Activated CD4-positive, alpha-beta T cell treated with anti-CD3 and anti-CD28 coated beads, Interleukin-2, amount 50 U/mL, for 4 hours (primary cell): ENCODE measurements at regions not wholly inside any gene's neighbourhood (a gene's known extent, or its start where the extent isn't known, plus 50 kb on each side); places are given as distances from the start of the nearest gene placed in this dataset.
"Not testable (repeated sequence)": the region's sequence is repeated elsewhere in the genome, so short reads cannot be mapped to it uniquely, and the experiment has no call there.

Experiments used
- DNase-seq, 2 experiments: peaks; one replicate each; pipeline ENCODE4 v3.0.0-alpha.2; 2020

DNA sequence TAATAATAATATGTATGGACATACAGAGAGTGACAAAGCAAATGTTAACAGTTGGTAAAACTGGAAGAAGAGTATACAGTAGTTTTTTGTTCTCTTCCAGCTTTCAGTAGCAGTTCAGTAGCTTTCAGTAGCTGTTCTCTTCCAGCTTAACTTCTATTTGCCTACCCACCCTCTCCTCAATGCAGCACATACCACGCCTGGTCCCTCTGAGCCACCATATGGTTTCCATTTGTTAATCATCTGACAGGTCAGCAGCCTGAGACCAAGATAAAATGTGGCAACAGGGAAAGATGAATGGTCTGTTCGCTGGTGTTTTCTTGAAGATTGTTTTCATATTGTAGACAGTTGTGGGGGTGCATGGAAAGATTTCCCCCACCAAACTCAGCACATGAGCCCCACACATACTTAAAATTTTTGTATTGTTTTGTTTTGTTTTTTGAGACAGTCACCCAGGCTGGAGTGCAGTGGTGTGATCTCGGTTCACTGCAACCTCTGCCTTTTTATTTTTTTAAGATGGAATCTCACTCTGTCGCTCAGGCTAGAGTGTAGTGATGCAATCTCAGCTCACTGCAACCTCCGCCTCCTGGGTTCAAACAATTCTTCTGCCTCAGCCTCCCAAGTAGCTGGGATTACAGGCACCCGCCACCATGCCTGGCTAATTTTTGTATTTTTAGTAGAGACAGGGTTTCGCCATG lies 56.8 kb downstream of the ATP6V0E2 start:
- DNase-seq = not testable (repeated sequence)

DNA sequence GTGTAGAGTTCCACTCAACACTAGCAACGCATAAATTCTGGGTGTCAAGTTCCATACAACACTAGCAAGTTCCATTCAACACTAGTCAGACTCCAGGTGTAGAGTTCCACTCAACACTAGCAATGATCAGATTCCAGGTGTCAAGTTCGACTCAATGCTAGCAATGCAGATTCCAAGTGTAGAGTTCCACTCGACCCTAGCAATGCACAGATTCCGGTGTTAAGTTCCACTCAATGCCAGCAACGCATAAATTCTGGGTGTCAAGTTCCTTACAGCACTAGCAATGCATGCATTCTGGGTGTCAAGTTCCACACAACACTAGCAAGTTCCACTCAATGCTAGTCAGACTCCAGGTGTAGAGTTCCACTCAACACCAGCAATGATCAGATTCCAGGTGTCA lies 60.0 kb downstream of the ATP6V0E2 start:
- DNase-seq = not testable (repeated sequence)

DNA sequence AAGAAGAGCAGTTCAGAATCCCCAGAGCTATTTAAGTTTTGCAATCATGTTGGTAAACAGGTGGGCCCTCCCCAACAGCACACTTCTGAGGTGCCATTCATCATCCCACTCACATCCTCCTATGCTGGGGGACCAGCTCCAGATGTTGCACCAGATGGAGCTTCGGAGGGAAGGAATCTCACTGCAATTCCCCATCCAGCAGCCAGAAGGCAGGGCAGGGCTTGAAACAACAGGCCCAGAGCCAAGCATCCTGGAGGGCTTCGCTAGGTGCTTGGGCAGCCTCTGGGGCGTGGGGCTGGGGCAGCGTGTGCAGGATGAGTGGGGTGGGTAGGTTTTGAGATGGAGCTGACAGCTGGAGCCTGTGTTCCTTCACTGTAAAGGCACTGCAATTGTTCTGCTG lies 73.6 kb downstream of the ATP6V0E2 start:
- not testable (repeated sequence) for DNase-seq

DNA sequence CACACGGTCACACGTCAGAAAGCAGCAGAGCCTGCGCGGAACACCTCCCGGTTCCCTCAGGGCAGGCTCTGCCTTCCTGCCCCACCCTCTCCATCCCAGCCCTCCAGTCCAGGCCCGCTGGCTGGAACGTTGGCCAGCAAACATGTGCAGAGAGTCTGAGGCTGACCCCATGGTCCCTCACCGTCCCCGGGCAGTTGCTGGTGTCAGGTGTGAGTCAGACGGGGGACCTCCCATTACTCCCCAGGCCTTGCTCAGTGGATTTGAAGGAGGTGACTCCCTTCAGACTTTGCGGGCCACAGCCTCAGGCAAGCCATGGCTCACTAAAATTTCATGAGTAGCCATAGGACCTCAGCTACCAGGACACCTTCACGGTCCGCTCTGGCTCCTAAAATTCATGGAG lies 74.7 kb downstream of the ATP6V0E2 start:
- DNase-seq = not testable (repeated sequence)

DNA sequence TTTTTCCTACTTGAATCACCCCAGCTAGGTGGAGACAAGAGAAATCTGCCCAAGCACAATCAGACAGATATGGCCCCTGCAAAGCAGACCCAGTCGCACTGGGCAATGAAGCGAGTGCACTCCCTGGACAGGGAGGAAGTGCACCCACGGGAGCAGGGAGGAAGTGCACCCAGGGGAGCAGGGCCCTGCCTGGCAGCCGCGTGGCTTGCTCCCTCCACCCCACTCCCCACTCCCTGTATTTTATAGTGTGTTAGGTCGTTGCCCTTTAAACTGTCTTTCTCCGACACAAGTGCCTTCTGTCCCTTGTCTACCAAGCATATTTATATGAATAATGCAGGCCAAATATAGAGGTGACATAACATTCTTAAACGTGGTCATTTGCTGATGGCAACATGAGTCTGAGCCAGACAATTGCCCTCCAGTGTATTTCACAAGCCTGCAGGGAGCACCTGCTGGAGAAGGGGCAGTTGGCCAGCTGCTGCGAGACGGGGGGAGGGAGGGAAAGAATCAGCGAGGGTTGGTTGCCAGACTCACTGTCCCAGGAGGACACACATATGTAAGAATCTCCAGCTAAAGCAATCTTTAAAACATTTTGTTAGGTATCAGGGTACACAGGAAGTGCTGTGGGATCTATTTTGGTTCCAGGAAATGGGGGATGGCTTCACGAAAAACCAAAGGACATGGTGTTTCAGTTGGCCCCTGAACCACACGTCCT lies 76.3 kb downstream of the ATP6V0E2 start:
- not testable (repeated sequence) for DNase-seq

DNA sequence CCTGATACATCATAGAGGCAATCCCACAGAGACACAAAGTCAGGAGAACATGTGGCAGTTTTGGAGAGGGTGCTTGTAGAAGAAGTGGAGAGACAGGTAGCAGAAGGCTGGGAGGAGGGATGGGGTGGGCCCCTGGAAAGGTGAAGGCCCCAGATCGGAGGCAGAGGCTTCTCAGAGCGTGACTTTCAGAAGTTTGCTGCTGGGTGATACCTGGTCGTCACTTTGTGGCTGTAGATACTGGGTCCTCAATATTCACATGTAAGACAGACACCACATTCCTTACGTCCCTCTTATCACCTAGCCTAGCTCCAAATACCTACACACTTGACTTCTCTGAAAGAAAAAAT lies 76.8 kb downstream of the ATP6V0E2 start:
- not testable (repeated sequence) for DNase-seq

DNA sequence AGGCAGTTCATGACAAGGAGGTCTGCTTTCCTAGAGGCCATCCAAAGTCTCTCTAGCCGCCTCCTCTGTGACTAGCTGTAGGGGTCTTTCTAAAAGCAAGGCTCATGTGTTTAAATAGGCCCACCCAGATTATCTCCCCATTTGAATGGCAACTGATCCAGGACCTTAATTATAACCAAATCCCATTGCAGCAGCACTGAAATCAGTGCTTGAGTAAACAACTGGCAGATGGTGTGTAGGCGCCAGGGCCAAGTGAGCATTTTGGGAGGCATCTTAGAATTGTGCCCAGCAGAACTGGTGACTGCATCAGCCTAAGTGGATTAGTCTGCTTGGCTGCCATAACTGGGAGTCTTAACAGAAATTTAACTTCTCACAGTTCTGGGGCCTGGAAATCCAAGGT lies 77.8 kb downstream of the ATP6V0E2 start:
- DNase-seq = not testable (repeated sequence)

DNA sequence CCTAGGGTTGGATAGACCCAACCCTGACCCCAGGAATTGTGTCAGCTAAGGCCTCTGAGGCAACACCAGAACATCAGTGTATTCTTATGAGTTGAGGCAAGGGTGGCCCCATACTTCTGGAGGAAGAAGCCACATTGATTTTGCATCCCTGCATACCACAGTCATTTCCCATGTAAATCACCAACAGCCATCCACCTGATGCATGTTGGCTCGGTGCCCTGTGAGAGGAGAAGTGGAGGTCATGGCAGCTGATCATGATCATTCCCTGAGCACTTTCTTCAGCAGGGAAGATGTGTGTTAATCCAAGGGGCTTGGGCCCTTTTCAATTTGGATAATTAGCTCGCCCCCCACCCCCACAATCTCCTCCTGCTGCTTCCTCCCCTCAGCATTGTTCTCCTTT lies 85.1 kb downstream of the ATP6V0E2 start:
- DNase-seq = not testable (repeated sequence)

DNA sequence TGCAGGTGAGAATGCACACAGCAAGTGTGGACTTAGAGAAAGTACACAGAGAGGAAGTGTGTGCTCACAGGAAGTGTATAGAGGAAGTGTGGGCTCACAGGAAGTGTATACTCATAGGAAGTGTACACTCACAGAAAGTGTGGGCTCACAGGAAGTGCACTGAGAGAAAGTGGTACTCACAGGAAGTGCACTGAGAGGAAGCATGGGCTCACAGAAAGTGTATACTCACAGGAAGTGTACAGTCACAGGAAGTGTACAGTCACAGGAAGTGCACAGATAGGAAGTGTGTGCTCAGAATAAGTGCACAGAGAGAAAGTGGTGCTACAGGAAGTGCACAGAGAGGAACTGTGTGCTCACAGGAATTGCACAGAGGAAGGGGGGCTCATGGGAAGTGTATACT lies 87.1 kb downstream of the ATP6V0E2 start:
- DNase-seq = not testable (repeated sequence)

DNA sequence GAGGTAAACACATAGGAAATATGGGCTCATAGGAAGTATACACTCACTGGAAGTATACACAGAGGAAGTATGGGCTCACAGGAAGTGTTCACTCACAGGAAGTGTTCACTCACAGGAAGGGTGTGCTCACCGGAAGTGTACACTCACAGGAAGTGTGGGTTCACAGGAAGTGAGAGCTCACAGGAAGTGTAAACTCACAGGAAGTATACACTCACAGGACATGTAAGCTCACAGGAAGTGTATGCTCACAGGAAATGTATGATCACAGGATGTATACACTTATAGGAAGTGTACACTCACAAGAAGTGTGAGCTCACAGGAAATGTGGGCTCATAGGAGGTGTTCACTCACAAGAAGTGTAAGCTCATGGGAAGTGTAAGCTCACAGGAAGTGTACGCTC lies 88.1 kb downstream of the ATP6V0E2 start:
- DNase-seq = not testable (repeated sequence)

DNA sequence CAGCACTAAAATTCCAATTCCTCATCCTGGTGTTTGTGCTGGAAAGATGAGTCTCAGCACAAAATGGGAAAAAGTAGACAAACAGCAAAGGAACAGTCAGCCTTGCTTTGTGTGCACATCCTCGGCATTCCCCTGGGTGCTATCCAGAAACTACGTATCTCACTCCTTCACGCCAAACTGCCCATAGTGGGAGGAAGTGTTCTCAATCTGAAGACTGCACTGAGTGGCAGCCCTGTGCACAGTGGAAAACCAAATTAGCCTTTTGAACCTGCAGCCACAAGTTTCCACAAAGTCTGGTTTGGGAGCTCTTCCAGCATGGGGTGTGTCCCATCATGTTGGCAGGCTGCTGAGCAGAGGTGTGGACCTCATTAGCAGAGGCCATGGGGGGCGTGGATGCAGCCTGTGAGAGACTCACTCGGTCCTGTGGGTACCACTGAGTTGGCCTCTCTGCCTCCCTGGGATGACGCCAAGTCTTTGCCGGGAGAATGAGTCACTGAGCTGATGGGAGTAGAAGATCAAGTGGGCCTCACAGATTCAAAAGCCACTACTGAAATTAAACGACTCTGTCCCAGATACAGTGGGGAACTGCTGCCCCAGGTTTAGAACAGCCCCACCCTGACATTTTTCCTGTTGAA lies 89.0 kb downstream of the ATP6V0E2 start:
- not testable (repeated sequence) for DNase-seq

DNA sequence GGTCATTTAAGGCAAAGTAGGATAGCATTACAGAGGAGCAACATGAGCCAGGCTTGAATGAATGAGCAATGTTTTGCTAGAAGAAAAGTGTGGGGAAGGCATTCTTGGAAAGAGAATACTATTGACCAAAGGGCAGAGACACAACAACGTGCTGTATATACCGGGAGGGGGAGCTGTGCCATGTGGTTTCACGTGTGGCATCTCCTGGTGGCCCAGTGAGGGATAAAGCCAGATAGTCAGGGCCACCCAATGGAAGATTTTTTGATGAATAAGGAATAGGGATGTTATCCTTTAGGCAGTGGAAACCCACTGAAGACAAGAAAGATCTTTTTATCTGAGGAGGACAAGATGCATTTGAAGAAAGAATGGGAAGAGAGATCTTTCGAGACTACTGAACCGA lies 90.2 kb downstream of the ATP6V0E2 start:
- DNase-seq = not testable (repeated sequence)

DNA sequence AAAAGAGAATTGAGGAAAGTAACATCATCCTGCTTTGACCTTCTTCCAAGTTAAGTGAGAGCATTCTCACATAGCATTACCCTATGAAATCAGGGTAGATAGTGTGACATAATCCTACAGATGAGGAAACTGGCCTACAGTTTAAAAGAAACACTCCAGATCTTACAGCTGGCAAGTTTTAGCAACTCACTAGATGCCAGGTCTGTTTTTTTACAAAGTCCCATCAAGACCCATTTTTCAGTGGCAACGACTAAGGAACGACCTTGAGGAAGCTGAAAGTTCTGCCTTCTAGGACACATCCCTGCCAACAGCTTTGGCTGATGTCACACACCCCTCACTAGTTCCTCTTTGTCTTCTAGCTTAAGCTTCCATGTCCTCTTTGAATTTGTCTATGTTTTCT lies 92.7 kb downstream of the ATP6V0E2 start:
- not testable (repeated sequence) for DNase-seq

DNA sequence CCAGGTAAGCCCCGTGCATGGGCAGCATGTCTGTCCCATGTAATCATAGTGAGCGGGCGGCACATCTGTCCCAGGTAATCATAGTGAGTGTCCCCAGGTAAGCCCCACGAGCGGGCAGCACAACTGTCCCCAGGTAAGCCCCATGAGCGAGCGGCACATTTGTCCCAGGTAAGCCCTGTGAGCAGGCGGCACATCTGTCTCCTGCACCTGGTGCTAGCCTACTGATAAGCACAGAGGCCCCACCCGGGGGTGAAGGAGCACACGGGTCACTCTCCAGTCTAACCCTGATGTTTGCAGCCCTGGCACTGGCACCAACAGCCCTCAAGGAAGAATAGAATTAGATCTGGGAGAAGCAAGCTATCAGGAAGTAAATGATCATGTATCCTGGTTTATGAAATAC lies 99.2 kb downstream of the ATP6V0E2 start:
- DNase-seq = not testable (repeated sequence)

DNA sequence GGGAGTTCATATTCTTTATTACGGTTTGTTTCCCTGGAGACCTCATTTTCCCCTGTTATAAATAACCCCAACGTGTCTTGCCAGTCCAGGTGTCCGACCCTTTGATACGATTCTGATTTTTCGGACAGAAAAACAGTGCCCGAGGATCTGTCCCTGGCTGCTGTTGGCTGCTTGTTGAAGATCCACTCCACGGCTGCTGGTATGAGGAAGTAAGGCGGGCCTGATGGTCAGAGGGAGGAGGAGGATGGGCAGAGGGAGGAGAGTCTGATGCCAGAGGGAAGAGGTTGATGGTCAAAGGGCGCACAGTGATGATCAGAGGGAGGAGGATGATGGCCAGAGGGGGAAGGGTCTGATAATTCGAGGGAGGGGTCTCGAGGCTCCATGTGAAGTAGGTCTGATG lies 99.9 kb downstream of the ATP6V0E2 start:
- DNase-seq = not testable (repeated sequence)

DNA sequence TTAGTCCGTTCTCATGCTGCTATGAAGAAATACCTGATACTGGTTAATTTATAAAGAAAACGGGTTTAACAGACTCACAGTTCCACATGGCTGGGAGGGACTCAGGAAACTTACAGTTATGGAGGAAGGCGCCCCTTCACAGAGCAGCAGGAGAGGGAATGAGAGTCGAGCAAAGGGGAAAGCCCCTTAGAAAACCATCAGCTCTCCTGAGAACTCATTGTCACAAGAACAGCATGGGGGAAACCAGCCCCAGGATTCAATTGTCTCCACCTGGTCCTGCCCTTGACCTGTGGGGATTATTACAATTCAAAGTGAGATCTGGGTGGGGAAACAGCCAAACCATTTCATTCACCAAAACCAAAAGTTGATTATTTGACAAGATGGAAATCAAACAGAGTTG lies 101.8 kb downstream of the ATP6V0E2 start:
- DNase-seq = not testable (repeated sequence)

DNA sequence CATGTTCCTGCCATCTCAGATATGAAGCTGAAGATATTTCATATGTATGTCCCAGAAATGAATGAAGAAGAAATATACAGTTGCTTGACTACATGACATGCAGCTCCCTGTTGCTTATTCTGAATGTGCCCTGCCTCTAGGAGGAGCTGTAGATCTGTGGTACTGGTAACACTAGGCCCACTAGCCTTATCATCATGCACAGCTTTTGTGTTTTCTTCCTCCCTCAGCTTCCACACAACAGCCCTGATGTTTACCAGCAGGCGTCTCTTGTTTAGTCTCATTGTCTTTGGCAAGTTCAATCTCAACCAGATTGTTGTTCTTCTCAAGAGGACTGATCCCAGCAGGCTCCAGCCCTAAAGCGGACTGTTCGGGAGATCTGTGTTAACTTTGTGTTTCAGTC lies 104.8 kb downstream of the ATP6V0E2 start:
- DNase-seq = not testable (repeated sequence)

DNA sequence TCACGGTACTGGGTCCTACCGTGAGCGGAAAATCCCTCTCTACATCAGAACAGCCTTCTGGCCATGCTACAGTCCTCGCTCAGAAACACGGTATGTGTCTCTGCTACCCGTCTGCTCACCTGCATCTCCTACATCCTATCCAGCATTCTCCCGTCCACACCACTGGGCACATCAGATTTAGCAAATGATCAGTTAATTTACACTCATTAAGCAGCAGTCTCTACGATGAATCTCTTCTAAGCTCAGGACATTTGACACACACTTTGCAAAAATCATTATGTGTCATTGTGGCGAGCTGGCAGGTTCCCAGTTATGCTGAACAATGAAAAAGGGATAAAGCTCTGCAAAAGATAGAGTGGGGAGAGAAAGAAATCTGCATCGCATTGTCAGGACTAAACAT lies 105.2 kb downstream of the ATP6V0E2 start:
- not testable (repeated sequence) for DNase-seq

DNA sequence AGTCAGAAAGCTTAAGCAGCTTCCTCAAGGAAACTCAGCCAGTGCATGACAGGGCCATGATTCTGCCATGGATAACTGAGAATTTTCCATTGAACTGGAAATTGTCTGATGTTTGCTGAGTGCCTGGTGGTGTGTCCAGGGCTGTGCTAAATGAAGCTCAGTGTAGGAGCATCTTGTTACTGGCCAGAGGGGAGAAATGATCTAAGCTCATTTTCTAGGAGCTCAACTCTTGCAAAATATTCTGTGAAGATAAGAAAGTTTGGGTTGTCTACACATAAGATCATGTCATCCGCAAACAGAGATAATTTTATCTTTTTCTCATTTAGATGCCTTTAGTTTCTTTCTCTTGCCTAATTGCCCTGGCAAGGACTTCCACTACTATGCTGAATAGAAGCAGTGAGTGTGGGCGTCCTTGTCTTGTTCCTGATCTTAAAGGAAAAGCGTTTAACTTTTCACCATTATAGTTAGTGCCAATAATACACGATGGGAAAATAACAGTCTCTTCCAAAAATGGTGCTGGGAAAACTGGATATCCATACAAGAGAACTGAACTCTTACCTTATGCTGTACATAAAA lies 108.9 kb downstream of the ATP6V0E2 start:
- DNase-seq = not testable (repeated sequence)

DNA sequence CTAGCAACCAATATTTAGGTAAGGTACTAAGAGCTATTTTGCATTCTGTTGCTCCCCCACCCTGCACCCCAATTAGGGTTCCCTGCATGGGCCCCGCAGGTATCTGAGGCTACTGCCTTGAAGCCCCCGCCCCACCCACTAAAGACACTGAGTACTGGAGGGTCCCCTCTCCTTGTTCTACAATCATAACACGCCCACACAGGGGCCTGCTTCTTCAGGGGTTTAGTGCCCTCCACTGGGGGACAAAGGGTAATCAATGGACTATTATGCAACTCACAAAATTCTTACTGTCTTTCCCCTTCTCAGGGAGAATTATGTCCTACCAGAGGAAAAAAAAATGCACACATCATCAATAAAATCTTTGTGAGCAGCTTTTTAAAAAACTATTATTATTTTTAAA lies 113.1 kb downstream of the ATP6V0E2 start:
- DNase-seq = not testable (repeated sequence)

DNA sequence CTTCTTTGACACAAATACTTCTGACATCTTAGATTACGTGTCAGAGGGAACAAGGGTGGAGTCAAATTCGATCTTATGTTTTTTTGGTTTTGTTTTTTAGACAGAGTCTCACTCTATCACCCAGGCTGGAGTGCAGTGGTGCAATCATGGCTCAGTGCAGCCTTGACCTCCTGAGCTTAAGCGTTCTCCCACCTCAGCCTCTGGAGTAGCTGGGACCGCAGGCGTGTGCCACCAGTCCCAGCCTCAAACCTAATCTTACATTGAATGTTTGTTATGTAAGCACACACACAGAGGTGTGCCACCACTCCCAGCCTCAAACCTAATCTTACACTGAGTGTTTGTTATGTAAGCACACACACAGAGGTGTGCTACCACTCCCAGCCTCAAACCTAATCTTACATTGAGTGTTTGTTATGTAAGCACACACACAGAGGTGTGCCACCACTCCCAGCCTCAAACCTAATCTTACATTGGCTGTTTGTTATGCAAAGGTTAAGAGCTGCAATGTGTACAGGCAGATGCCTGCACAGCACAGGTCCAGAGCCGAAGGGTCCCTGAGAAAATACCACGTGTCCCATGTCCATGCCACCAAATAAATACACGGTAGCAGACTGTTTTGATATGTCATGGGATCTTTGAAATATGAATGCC lies 118.0 kb downstream of the ATP6V0E2 start:
- DNase-seq = not testable (repeated sequence)

DNA sequence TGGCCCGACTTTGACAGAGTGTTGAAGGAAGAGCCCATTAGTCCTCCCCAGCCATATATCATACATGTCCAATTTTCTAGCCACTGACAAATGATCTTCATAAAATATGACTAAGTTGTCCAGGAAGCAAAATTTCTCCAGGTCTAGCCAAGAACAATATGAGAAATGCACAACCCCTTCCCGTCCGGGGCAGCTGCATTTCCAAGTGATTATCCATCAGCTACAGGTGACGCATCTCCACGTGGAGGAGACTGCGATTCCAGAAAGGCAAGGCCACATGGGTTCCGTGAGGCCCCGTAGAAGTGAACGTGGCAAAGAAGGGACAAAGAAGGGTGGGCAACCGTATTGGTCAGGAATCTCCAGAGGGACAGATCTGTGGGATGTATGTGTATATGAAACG lies 118.6 kb downstream of the ATP6V0E2 start:
- not testable (repeated sequence) for DNase-seq
